ENCODE measurements at regions not wholly inside any gene's neighbourhood (a gene's known extent, or its start where the extent isn't known, plus 50 kb on each side); places are given as distances from the start of the nearest gene placed in this dataset.

GRCh38 chr9:11828201-11828600, 865.0 kb upstream of the TYRP1 start:
- ATAC-seq (no peak), DNase-seq (ENCODE audit: low spot score) (no peak)
- POLR2A ChIA-PET, result interaction anchor here (0.7 kb wide), 1 partner anchor 586 kb away, joined by 3 read pairs; no protein-coding TSS in a partner anchor
- TF ChIP-seq NR3C1 (CRISPR knock-in tag; conservative IDR thresholded peaks at IDR 0.05; ENCODE audit: low read depth) (no peak), STAT6 (CRISPR knock-in tag; conservative IDR thresholded peaks at IDR 0.05; ENCODE audit: low read depth) (no peak), E2F1 (CRISPR knock-in tag; IDR thresholded peaks at IDR 0.05) (no peak), NR1H2 (CRISPR knock-in tag; IDR thresholded peaks at IDR 0.05) (no peak), NFATC4 (CRISPR knock-in tag; IDR thresholded peaks at IDR 0.05) (no peak), KAT7 (CRISPR knock-in tag; IDR thresholded peaks at IDR 0.05; ENCODE audit: borderline replicate concordance) (no peak), FOXK1 (CRISPR knock-in tag; IDR thresholded peaks at IDR 0.05) (no peak), FOXP4 (CRISPR knock-in tag; IDR thresholded peaks at IDR 0.05) (no peak), ZNF423 (CRISPR knock-in tag; IDR thresholded peaks at IDR 0.05) (no peak), CBFB (CRISPR knock-in tag; IDR thresholded peaks at IDR 0.05; ENCODE audit: low read depth) (no peak), ZNF232 (CRISPR knock-in tag; IDR thresholded peaks at IDR 0.05) (no peak), MXD4 (CRISPR knock-in tag; IDR thresholded peaks at IDR 0.05; ENCODE audit: borderline replicate concordance) (no peak), ATF2 (CRISPR knock-in tag; IDR thresholded peaks at IDR 0.05; ENCODE audit: borderline replicate concordance, low read depth) (no peak), GRHL2 (CRISPR knock-in tag; IDR thresholded peaks at IDR 0.05; ENCODE audit: insufficient replicate concordance, severe bottlenecking) (no peak), AFF4 (CRISPR knock-in tag; IDR thresholded peaks at IDR 0.05; ENCODE audit: borderline replicate concordance) (no peak), AR (CRISPR knock-in tag; IDR thresholded peaks at IDR 0.05) (no peak)
- CTCF ChIA-PET, result no interaction called here
- H3K4me3 Mint-ChIP-seq, result no peak overlapping the region
- no peaks in the 10 kb centered on the region for H3K36me3 Mint-ChIP-seq
- H3K27me3 Mint-ChIP-seq (ENCODE audit: low read depth), result no peaks in the 10 kb centered on the region
- no peak overlapping the region for H3K27ac Mint-ChIP-seq
- H3K4me1 Mint-ChIP-seq, result no peaks in the 10 kb centered on the region
- no peaks in the 10 kb centered on the region for H3K9me3 Mint-ChIP-seq
